ENCODE measurements at regions not wholly inside any gene's neighbourhood (a gene's known extent, or its start where the extent isn't known, plus 50 kb on each side); places are given as distances from the start of the nearest gene placed in this dataset.

DNA sequence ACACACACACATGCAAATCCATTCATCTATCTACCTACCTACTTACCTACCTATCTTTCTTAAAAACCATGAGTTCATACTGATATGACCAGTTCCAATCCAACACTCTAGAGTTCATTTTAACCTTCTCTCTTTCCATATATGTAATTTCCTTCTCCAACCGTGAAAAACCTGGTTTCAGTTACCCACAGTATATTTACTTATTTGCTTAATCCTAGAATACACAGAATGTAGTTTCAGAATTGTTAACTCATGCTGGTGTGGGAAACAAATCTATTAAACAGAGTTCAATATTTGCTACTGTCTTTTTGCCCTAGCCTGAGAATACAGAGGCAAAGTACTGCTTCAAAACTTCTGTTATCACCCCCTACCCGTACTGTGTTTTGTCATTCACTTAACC lies 101.3 kb downstream of the RRM1 start (continued):
- TF ChIP-seq, protein P1, sequence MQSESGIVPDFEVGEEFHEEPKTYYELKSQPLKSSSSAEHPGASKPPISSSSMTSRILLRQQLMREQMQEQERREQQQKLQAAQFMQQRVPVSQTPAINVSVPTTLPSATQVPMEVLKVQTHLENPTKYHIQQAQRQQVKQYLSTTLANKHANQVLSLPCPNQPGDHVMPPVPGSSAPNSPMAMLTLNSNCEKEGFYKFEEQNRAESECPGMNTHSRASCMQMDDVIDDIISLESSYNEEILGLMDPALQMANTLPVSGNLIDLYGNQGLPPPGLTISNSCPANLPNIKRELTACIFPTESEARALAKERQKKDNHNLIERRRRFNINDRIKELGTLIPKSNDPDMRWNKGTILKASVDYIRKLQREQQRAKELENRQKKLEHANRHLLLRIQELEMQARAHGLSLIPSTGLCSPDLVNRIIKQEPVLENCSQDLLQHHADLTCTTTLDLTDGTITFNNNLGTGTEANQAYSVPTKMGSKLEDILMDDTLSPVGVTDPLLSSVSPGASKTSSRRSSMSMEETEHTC (IDR thresholded peaks at IDR 0.05): no peak

DNA sequence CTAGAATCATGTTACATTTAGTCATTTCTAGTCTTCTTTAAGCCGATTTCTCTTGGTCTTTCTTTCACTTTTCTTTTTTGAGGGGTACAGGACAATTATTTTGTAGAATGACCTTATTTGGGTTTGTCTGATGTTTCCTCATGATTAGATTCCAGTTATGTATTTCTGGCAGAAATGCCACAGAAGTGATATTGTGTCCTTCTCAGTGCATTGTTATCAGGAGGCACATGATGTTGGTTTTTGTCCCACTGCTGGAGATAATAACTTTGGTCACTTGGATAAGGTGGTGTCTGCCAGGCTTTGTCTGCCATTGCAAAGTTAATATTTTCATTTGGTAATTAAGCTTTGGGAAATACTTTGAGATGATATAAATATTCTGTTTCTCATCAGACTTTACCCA lies 100.3 kb downstream of the RRM1 start:
- Histone ChIP-seq H3K4me1 (replicated peaks in 1 of 2; ENCODE audit: control insufficient read depth in 2 of 2, insufficient read depth in 2 of 2, low read length in 2 of 2) (peaks cover 0 to 26% of the 10 kb centered on the region in 2 experiments; a peak in 3 of 5 replicates), H3K4me2 (ENCODE audit: insufficient read depth, low read length) (peak overlapping the region; percentile 19; the same call in 1 of the 2 replicates), H3K4me3 (no peak overlapping the region), H3K9ac (ENCODE audit: insufficient read depth in 1 of 2, low read depth in 2 of 2, low read length in 2 of 2) (no peak overlapping the region), H3K27ac (ENCODE audit: extremely low read depth, low read depth, low read length) (no peak overlapping the region), H3K27me3 (ENCODE audit: control insufficient read depth in 2 of 2, insufficient read depth in 2 of 2, low read length in 2 of 2) (no peaks in the 10 kb centered on the region; a peak in 1 of 5 replicates), H3K9me3 (replicated peaks; ENCODE audit: control insufficient read depth, insufficient read depth, low read depth, low read length) (no peaks in the 10 kb centered on the region; the same call in 1 of the 2 replicates), H3K36me3 (ENCODE audit: control insufficient read depth, insufficient read depth, low read length) (no peaks in the 10 kb centered on the region), H2AFZ (ENCODE audit: low read depth, low read length) (no peak overlapping the region), H3K9me1 (ENCODE audit: control insufficient read depth, insufficient read depth, low read length) (no peaks in the 10 kb centered on the region), H4K20me1 (replicated peaks; ENCODE audit: control insufficient read depth, insufficient read depth, low read length) (no peaks in the 10 kb centered on the region), H3K79me2 (ENCODE audit: control insufficient read depth, insufficient read depth, low read length) (no peaks in the 10 kb centered on the region)
- DNase-seq (ENCODE audit: extremely low read depth in 1 of 4, low spot score in 3 of 4): peak in 2 of 4 experiments; percentile 49 to 71
- intact Hi-C loops (cut with micrococcal nuclease): no loop called here
- POLR2A ChIA-PET: no interaction called here
- 0% methylated on average over 1 of the region's 1 CpG for WGBS (ENCODE audit: insufficient coverage, low coverage, missing lambda C conversion rate)
- ATAC-seq: peak; percentile 39; the same call in 2 of the 3 replicates
- BruUV-seq (replicated peaks): no TSS peak
- peak; percentile 85 for FAIRE-seq
- CTCF ChIA-PET (ENCODE audit: low intra/inter-chr PET ratio): no interaction called here
- in situ Hi-C loops (cut with MboI): loop anchor here (25.0 kb wide), 1 partner anchor 817 kb away; no protein-coding TSS in a partner anchor
- TF ChIP-seq SMAD4 (CRISPR knock-in tag; conservative IDR thresholded peaks at IDR 0.05) (peak; percentile 68), GATAD2B (IDR thresholded peaks at IDR 0.05; ENCODE audit: borderline replicate concordance) (peak; percentile 61; the same call in 1 of the 2 replicates), NCOR1 (IDR thresholded peaks at IDR 0.05) (peak; percentile 92), STAT5A (IDR thresholded peaks at IDR 0.05; ENCODE audit: borderline replicate concordance, low read length) (peak; percentile 70), PML (IDR thresholded peaks at IDR 0.05; ENCODE audit: low read length) (peak; percentile 85), FOXM1 (IDR thresholded peaks at IDR 0.05; ENCODE audit: low read depth) (peak; percentile 86), FOXM1 (CRISPR knock-in tag; IDR thresholded peaks at IDR 0.05; ENCODE audit: low read depth) (no peak), ARID1B (IDR thresholded peaks at IDR 0.05) (peak; percentile 95), PYGO2 (tag; IDR thresholded peaks at IDR 0.05) (peak; percentile 37; the same call in 1 of the 2 replicates)

Data from K562 (cell line).